Skin of body (tissue), 1 donor: ENCODE measurements at regions not wholly inside any gene's neighbourhood (a gene's known extent, or its start where the extent isn't known, plus 50 kb on each side); places are given as distances from the start of the nearest gene placed in this dataset.
"Not testable (repeated sequence)": the region's sequence is repeated elsewhere in the genome, so short reads cannot be mapped to it uniquely, and the experiment has no call there.

ENCODE experiments used
- DNase-seq: peaks from one replicate; lab custom pipeline; 2025; lab: John Stamatoyannopoulos, UW

- DNase-seq: no peak
These were observed 127.8 kb upstream of the RGPD4 start for GRCh38 chr2:107698861-107699260.

- no peak for DNase-seq
These were observed 126.6 kb upstream of the RGPD4 start for GRCh38 chr2:107700073-107700472.

GRCh38 chr2:107711941-107712340, 114.8 kb upstream of the RGPD4 start:
- no peak for DNase-seq

GRCh38 chr2:107712857-107713256, 113.8 kb upstream of the RGPD4 start:
- no peak for DNase-seq

DNA sequence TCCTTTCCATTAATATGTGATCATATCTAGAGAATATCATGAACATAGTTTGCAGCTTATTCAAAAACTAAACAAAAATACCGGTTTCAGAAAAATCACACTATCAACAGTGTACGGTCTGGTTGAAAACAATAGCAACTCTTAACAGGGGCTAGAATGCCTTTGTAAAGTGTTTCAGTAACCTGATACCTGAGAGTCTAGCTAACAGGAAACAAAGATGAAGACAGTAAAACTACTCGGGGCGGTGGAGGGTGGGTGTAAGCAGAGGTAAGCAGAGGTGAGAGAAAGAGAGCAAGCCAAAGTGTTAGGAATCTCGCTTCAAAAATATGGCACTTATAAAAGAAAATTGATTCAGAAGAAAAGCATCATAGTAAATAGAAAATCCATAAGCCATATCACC, 109.0 kb upstream of the RGPD4 start:
- no peak for DNase-seq

DNA sequence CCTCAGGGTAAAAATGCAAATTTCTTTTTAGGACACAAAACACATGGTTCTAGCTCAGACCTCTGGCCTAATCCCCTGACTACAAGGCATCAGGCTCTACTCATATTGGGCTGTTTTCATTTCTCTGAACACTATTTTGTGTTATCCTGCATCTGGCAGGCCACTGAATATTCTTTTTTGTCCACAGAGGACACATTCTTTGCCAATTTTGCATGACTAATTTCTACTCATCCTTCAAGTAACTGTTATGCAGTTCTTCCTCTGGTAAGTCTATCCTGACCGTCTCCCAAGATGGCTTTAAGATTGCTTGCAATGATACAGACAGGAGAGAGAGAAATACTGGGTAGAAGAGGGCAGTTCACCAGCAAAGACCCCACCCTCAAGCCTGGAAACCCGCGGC, 107.6 kb upstream of the RGPD4 start:
- DNase-seq: no peak

DNA sequence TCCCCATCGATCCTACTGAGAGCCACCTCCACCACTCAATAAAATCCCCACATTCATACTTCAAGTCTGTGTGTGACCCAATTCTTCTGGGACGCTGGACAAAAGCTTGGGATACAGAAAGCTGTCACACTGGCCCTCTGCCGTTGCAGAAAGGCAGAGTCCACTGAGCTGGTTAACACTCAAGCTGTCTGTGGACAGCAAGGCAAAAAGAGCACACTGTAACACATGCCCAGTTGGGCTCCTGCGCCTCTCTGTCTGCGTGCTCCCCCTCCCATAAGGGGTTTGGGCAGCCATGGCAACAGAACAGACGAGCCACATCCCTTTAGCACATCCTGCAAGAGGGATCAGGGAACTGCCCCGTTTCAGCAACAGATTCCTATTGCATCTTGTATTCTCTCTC, 106.9 kb upstream of the RGPD4 start:
- DNase-seq: no peak

- DNase-seq: no peak
These were observed 105.5 kb upstream of the RGPD4 start for GRCh38 chr2:107721178-107721577.

- DNase-seq: no peak
These were observed 105.1 kb upstream of the RGPD4 start for GRCh38 chr2:107721586-107721985.

DNA sequence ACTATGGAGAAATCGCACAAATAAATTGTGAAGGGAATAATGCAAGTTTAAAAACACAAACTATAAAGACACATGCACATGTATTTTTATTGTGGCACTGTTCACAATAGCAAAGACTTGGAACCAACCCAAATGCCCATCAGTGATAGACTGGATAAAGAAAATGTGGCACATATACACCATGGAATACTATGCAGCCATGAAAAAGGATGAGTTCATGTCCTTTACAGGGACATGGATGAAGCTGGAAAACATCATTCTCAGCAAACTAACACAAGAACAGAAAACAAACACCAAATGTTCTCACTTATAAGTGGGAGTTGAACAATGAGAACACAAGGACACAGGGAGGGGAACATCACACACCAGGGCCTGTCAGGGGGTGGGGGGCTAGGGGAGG, 100.9 kb upstream of the RGPD4 start:
- DNase-seq: not testable (repeated sequence)

GRCh38 chr2:107727318-107727717, 99.4 kb upstream of the RGPD4 start:
- no peak for DNase-seq

GRCh38 chr2:107728586-107728985, 98.1 kb upstream of the RGPD4 start:
- no peak for DNase-seq

DNA sequence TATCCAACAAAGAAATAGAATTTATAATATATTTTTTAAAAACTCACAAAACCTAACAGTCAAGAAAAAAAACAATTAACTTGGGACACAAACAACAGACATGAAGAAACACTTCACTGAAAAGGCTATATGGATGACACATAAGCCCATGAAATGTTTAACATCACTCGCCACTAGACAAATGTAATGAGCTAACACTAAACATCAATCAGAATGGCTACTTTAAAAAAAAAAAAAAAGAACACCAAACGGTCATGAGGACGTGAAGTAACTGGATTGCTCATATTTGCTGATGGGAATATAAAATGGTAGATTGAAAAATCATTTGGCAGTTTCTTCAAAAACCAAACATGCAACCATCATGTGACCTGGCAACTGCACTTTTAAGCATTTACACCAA, 97.3 kb upstream of the RGPD4 start:
- DNase-seq: no peak

DNA sequence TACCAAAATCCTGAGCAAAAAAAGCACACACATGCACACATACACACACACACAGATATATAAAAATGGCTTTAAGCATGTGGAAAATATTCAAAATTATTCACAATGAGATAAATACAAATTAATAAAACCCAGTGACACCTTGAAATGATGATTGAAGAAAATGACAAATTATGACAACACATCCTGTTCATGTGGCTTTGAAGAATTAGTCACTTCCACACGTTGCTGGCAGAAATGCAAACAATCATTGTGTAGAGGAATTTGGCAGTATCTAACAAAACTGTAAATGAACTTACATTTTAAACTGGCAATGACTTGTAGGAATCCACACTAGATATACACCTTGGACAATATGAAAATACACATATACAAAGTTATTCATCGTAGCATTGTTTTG, 95.8 kb upstream of the RGPD4 start:
- no peak for DNase-seq

- DNase-seq: no peak
These were observed 95.3 kb upstream of the RGPD4 start for GRCh38 chr2:107731435-107731834.

GRCh38 chr2:107735201-107735600, 91.5 kb upstream of the RGPD4 start:
- no peak for DNase-seq

- no peak for DNase-seq
These were observed 88.9 kb upstream of the RGPD4 start for GRCh38 chr2:107737756-107738155.

GRCh38 chr2:107738266-107738665, 88.4 kb upstream of the RGPD4 start:
- DNase-seq: no peak

- no peak for DNase-seq
These were observed 86.4 kb upstream of the RGPD4 start for GRCh38 chr2:107740300-107740699.

DNA sequence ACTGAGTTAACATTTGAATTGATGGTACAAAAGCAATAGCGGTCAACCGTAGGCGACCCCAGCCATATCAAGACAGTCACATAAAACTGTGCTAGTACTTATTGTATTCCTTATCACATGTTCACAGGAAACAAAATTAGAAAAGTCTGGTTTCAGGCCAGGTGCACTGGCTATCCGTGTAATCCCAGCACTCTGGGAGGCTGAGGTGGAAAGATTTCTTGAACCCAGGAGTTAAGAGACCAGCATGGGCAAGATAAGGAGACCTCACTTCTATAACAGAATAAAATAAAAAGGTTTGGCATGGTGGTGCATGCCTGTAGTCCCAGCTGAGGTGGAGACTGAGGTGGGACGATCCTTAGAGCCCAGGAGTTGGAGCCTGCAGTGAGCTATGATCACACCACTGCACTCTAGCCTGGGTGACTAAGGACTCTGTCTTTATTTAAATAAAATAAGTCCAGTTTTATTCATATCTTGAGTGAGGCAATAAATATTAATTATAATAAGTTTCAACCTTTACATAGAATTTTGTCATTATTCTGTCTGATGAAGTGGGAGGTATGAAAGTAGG, 84.1 kb upstream of the RGPD4 start:
- DNase-seq: no peak

- no peak for DNase-seq
These were observed 83.4 kb upstream of the RGPD4 start for GRCh38 chr2:107743274-107743673.

- DNase-seq: no peak
These were observed 81.6 kb upstream of the RGPD4 start for GRCh38 chr2:107745100-107745499.

DNA sequence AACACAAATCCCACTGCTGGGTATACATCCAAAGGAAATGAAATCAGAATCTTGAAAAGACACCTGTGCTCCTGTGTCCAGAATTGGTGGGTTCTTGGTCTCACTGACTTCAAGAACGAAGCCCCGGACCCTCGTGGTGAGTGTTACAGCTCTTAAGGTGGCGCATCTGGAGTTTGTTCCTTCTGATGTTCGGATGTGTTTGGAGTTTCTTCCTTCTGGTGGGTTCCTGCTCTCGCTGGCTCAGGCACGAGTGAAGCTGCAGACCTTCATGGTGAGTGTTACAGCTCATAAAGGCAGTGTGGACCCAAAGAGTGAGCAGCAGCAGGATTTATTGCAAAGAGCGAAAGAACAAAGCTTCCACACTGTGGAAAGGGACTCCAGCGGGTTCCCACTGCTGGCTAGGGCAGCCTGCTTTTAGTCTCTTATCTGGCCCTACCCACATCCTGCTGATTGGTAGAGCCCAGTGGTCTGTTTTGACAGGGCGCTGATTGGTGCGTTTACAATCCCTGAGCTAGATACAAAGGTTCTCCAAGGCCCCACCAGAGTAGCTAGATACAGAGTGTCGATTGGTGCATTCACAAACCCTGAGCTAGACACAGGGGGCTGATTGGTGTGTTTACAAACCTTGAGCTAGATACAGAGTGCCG, 80.0 kb upstream of the RGPD4 start:
- DNase-seq: not testable (repeated sequence)
